RWPE1 (cell line): ENCODE measurements at regions not wholly inside any gene's neighbourhood (a gene's known extent, or its start where the extent isn't known, plus 50 kb on each side); places are given as distances from the start of the nearest gene placed in this dataset.
A peak's percentile ranks its signal among the peaks of the same experiment; 100 is the strongest.

Experiments used
- CTCF ChIA-PET: fragments of 350-600 bp; sonication (Branson Sonifier 250); formaldehyde crosslinking; extraction: SDS; loops from one replicate; lab custom pipeline; 2021; lab: Yijun Ruan, JAX
- POLR2A ChIA-PET: fragments of 400-600 bp; formaldehyde crosslinking; extraction: SDS; loops from one replicate; lab custom pipeline; 2020; ENCODE audit warnings: antibody characterized with exemption; ENCODE audit not compliant: low non-redundant PET; lab: Yijun Ruan, JAX
- DNase-seq: peaks from one replicate; pipeline ENCODE4 v3.0.0; 2012; ENCODE audit warnings: low spot score
- H3K27ac ChIP-seq: fragments of 450-650 bp; 2 replicates; pipeline ENCODE4 v1.5.1; 2017
- TF ChIP-seq, protein P1 (sequence below): fragments of 450-650 bp; conservative IDR thresholded peaks from 2 replicates; pipeline ENCODE4 v1.5.1; 2017; ENCODE audit warnings: low read depth, mild to moderate bottlenecking

DNA sequence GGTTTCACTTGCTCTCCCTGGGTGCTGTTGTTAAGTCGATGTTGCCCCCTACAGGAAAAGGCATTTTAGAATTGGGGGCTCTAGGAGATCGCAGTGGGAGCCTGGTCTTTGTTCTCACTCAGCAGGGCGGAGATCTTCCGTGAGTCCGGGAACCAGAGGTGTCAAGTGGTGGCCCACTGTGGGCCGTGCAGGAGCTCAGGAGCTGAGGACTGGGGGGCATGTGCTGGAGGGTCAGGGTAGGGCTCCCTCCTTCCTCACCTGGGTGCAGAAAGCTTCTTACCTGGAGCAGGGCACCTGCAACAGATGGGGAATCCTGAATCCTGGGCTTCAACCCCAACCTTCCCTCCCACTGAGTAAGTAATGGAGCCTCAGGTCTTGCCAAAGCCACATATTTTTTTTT is 392.7 kb downstream of the NPHP4 start:
- no peak overlapping the region for H3K27ac ChIP-seq
- ChIA-PET POLR2A (no interaction called here), CTCF (no interaction called here)

DNA sequence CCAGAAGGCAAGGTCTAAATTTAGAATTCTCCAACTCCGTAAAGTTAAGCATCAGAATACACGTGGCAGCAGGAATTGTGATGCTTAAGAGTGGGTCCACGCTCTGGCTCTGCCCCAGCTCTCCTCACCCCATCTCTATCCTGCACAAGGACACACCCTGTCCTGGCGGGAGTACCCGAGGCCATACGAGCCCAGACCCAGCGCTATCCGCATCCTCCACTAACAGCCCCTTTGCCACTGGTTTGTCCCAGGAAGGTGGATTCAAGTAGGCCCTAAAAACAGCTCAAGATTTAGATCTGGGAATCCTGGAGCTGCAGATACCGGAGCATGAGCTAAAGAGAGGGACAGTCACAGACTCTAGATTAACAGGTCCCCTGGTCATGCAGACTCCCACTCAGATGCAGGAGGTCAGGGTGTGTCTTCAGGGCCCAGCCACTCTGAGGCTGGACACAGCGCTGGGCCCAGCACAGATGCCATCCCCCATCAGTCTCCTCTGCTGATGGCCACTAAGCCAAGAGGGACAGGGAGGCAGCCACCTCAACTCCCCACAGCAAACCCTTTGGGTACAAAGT is 393.3 kb downstream of the NPHP4 start:
- TF ChIP-seq, protein P1, sequence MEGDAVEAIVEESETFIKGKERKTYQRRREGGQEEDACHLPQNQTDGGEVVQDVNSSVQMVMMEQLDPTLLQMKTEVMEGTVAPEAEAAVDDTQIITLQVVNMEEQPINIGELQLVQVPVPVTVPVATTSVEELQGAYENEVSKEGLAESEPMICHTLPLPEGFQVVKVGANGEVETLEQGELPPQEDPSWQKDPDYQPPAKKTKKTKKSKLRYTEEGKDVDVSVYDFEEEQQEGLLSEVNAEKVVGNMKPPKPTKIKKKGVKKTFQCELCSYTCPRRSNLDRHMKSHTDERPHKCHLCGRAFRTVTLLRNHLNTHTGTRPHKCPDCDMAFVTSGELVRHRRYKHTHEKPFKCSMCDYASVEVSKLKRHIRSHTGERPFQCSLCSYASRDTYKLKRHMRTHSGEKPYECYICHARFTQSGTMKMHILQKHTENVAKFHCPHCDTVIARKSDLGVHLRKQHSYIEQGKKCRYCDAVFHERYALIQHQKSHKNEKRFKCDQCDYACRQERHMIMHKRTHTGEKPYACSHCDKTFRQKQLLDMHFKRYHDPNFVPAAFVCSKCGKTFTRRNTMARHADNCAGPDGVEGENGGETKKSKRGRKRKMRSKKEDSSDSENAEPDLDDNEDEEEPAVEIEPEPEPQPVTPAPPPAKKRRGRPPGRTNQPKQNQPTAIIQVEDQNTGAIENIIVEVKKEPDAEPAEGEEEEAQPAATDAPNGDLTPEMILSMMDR: no peak; the same call in 1 of the 2 replicates
- POLR2A ChIA-PET: no interaction called here
- no peak for DNase-seq
- CTCF ChIA-PET: no interaction called here
- peak overlapping the region; percentile 81 for H3K27ac ChIP-seq

More for the DNA sequence above, 392.7 kb downstream of the NPHP4 start:
- DNase-seq: no peak
- TF ChIP-seq, protein P1: no peak

DNA sequence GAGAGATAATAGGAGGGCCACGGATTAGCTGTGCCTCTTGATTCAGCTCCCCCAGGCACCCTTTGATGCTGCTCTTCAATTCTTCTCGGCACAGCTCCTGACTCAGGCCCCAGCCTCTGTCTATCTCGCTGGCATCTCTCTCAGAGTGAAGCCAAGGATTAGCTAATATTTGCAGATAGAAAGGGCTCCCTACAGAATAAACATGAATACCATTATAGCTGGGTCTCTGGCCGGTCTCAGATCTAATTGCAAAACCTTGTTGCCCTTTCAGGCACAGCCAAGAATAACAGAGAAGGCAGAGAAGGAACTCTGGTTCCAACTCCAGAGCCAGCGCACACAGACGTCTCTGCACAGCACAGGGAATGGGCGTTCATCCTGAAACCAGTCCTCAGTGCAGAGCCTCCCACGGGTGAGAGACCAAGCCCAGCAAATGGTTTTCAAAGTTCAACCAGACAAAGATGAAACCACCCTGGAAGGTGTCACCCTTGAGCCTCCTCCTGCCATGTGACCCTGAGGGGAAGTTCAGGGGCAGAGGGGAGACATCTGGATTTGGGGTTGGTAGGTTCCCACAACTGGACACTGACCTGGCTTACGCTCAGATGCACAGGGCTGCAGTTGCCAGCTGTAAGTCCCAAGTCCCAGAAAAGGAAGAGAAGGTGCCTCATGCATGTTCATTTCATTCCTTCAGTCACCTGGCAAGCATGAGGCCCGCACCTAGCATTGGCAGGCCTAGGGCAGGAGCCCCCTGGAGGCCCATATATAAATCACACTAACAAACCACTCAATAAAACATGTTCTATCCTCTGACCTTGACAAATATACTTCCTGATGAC is 394.0 kb downstream of the NPHP4 start:
- ChIA-PET CTCF (no interaction called here), POLR2A (no interaction called here)
- TF ChIP-seq, protein P1: no peak
- peak overlapping the region; percentile 81 for H3K27ac ChIP-seq
- DNase-seq: no peak

DNA sequence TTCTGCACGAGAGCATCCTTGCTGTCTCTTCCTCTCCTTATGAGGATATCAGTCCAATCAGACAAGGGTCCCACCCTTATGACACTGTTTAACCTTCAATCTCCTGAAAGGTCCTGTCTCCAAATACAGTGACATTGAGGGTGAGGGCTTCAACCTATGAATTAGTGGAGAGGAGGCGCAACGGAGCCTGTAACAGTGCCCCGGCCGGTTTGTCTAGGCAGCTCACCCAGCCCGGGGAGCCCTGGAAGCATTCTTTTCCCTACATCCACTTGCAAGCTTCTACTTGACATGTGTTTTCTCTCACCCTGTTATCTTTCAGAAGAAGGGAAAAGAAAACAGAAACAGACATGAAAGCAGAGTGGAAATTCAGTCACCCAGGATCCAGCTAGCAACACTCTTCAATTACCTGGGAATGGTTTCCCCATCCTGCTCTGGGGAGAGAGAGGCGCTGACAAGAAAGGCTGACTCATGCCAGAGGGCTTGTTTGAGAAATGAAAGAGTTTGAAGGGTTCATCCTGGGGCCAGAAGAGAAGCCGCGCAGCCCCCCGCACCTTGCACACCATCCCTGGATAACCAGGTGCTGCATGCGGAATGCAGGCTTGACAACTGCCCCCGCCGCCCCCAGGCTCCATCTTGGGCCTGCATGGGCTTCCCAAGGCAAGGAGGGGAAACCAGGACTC is 394.9 kb downstream of the NPHP4 start:
- peak overlapping the region; percentile 81 for H3K27ac ChIP-seq
- TF ChIP-seq, protein P1: no peak
- no peak for DNase-seq
- ChIA-PET CTCF (no interaction called here), POLR2A (no interaction called here)

DNA sequence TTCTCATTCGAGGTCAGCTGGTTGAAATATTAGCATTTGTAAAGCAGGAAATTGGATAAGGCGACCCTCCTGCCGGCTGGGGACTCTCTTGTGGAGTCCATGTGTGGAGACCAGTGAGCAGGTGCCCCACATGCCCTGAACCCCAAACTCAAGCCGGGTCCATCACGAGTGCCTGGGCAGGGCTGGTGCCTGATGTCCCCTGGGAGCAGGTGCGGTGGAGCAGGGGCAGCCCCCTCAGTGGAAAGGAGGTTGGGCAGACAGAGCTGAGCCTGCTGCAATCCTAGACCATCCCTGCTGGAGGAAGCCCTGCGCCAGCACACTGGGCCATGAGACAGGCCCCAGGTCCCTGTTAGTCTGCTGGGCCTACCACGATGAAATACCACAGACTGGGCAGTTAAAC is 395.6 kb downstream of the NPHP4 start:
- DNase-seq: no peak
- ChIA-PET POLR2A (no interaction called here), CTCF (no interaction called here)
- TF ChIP-seq, protein P1: no peak
- H3K27ac ChIP-seq: peak overlapping the region; percentile 81

DNA sequence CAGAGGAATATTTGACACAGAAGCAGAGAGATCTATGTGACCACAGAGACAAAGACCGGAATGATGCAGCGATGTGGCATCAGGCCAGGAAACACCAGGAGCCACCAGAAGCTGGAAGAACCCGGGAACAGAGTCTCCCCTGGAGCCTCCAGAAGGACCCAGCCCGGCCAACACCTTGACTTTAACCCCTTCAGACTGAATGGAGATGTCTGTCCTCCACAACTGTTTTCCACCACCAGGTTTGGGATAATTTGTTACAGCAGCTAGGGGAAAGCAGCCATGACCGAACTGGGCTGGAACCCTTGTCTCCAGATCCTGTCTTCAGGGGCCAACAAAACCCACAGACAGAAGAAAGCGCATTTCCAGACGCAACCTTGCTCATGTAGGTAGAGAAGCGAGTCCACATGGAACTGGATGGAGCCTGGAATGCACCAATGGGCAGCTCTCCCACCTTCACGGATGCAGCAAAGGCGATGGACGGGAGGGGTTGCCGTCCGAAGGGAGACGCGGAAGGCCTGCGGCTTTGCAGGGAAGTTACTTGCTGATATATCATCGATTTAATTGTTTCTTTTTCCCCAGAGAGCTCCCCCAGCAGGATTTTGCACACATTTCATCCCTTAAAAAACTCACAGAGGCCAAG is 396.6 kb downstream of the NPHP4 start:
- no peak for DNase-seq
- TF ChIP-seq, protein P1: no peak
- CTCF ChIA-PET: interaction anchor here (0.6 to 1.2 kb wide), 4 partner anchors 37 to 943 kb away, joined by 3 to 4 read pairs (median 3); no protein-coding TSS in a partner anchor
- POLR2A ChIA-PET: no interaction called here
- H3K27ac ChIP-seq: no peak overlapping the region
